Peyer's patch (tissue), 4 donors: ENCODE measurements at regions not wholly inside any gene's neighbourhood (a gene's known extent, or its start where the extent isn't known, plus 50 kb on each side); places are given as distances from the start of the nearest gene placed in this dataset.

Source experiments
- DNase-seq, 3 donors: peaks; one replicate each; pipeline ENCODE4 v3.0.0-alpha.2; 2017 to 2019
- H3K27ac ChIP-seq, 4 donors: fragments of 200-600 bp; sonication (generic); one replicate each; pipeline ENCODE4 v1.5.1; 2016 to 2019
- H3K27me3 ChIP-seq, 2 donors: fragments of 200-600 bp; sonication (generic); one replicate each; pipeline ENCODE4 v1.5.1; 2019
- H3K36me3 ChIP-seq, 3 donors: fragments of 200-600 bp; sonication (generic); one replicate each; pipeline ENCODE4 v1.5.1; 2016 to 2019
- H3K4me1 ChIP-seq, 4 donors: fragments of 200-600 bp; sonication (generic); one replicate each; pipeline ENCODE4 v1.5.1; 2016 to 2019
- H3K4me3 ChIP-seq, 4 donors: fragments of 200-600 bp; sonication (generic); 1 replicate in 3 of 4; 2 replicates in 1 of 4; pipeline ENCODE4 v1.5.1; 2016 to 2019; ENCODE audit warnings: mild to moderate bottlenecking in 1 of 4
- H3K9me3 ChIP-seq, 4 donors: fragments of 200-600 bp; sonication (generic); one replicate each; pipeline ENCODE4 v1.5.1; 2016 to 2019; ENCODE audit warnings: mild to moderate bottlenecking in 1 of 4
- CTCF ChIP-seq, 6 experiments: fragments of 450-650 bp in 4 of 6; fragments of 200-600 bp in 2 of 6; sonication (generic) in 1 of 6; IDR thresholded peaks; one replicate each; pipeline ENCODE4 v1.5.1; 2017 to 2019; ENCODE audit warnings: antibody characterized with exemption in 6 of 6, mild to moderate bottlenecking in 3 of 6, moderate library complexity in 1 of 6
- POLR2A ChIP-seq, 2 donors: fragments of 450-650 bp; IDR thresholded peaks; one replicate each; pipeline ENCODE4 v1.5.1; 2017; ENCODE audit warnings: antibody characterized with exemption in 2 of 2, mild to moderate bottlenecking in 2 of 2, moderate library complexity in 2 of 2

DNA sequence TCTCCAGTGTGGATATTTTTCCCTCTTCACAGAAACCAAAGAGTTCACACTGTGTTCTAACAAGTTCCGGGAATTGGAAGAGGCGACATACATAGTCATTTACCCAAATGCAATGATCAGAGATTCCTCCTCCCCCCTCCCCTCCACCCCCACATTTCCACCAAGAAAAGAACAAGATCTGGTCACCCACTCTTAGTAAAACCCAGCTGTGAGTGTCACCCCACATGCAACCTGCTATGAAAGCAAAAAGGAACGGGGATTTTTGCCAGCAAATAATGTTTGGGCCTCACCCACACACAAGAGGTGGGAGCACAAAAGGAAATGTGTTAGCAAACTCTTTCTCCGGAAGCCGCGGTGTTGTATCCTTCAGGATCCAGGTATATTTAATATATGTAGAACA is 745.0 kb upstream of the AUTS2 start:
- H3K9me3 ChIP-seq = no peaks in the 10 kb centered on the region
- no peak for TF ChIP-seq POLR2A (IDR thresholded peaks at IDR 0.05)
- H3K27ac ChIP-seq = no peak overlapping the region
- no peak overlapping the region for H3K4me3 ChIP-seq
- no peaks in the 10 kb centered on the region for H3K4me1 ChIP-seq
- H3K27me3 ChIP-seq = no peaks in the 10 kb centered on the region
- no peaks in the 10 kb centered on the region for H3K36me3 ChIP-seq
- DNase-seq = no peak

GRCh38 chr7:68857571-68857970 is 740.7 kb upstream of the AUTS2 start:
- H3K4me1 ChIP-seq = no peaks in the 10 kb centered on the region
- no peak for TF ChIP-seq POLR2A (IDR thresholded peaks at IDR 0.05)
- no peak for DNase-seq
- H3K9me3 ChIP-seq = no peaks in the 10 kb centered on the region
- no peaks in the 10 kb centered on the region for H3K27me3 ChIP-seq
- no peaks in the 10 kb centered on the region for H3K36me3 ChIP-seq
- H3K27ac ChIP-seq = no peak overlapping the region
- no peak overlapping the region for H3K4me3 ChIP-seq

DNA sequence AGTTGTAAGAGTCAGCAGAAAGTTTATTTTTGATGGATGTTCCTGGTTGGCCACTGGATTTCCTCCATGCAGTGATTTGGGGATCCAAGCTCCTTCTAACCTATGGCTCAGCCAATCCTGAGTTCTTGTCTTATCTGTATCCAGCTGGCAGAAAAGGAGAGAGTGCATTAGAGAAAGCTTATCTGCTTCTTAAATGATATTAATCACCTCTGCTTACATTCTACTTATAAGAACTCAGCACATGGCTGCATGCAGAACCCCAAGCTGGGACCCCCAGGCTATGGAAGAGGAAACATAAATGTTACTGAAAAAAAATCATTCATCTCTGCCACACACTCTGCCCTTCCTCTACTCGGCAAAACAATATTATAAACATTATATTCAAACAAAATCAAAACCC is 739.8 kb upstream of the AUTS2 start:
- no peak for DNase-seq
- H3K4me3 ChIP-seq = no peak overlapping the region
- H3K9me3 ChIP-seq = no peaks in the 10 kb centered on the region
- no peak overlapping the region for H3K27ac ChIP-seq
- no peaks in the 10 kb centered on the region for H3K36me3 ChIP-seq
- H3K27me3 ChIP-seq = no peaks in the 10 kb centered on the region
- no peaks in the 10 kb centered on the region for H3K4me1 ChIP-seq
- TF ChIP-seq CTCF (IDR thresholded peaks at IDR 0.05) (no peak), POLR2A (IDR thresholded peaks at IDR 0.05) (no peak)

DNA sequence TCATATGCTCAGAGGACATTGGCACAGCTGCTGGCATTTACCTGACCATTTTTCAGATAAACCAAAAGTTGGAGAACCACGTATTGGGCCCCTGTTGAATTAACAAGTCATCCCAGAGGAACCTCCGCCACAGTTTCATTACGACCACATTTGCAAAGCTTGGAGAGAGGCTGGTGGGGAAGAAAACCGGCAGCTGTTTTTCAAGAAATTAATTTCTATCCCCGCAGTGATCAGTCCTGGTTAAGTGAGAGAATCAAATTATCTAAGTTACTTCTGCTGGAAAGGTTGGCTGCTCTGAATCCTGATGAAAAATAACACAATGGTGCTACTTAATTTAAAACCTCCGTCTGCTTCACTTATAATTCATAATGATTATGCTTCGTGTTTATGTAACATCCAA is 737.1 kb upstream of the AUTS2 start:
- TF ChIP-seq CTCF (IDR thresholded peaks at IDR 0.05) = no peak
- TF ChIP-seq POLR2A (IDR thresholded peaks at IDR 0.05) = no peak
- H3K9me3 ChIP-seq = no peaks in the 10 kb centered on the region
- H3K27me3 ChIP-seq = no peaks in the 10 kb centered on the region
- no peak for DNase-seq
- H3K4me3 ChIP-seq = no peak overlapping the region
- H3K27ac ChIP-seq = no peak overlapping the region
- H3K36me3 ChIP-seq = no peaks in the 10 kb centered on the region
- H3K4me1 ChIP-seq = no peaks in the 10 kb centered on the region

DNA sequence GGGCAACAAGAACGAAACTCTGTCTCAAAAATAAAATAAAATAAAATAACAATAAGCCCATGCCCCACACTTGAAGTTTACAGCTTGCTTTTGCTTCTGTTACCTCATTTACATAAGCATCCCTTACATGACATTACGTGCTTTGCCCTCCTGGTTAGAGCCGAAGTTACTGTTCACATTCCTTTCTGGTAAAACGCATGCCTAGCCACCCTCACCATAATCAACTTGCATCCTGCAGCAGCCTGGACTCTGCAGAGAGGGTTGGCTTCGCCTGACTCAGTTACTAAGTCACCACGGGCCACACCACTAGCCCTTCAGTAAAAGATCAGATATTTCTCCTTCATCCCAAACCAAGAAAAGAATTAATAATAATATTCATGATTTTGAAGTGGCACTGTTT is 736.0 kb upstream of the AUTS2 start:
- Histone ChIP-seq H3K4me1 (no peaks in the 10 kb centered on the region), H3K27me3 (no peaks in the 10 kb centered on the region), H3K4me3 (no peak overlapping the region), H3K9me3 (no peaks in the 10 kb centered on the region), H3K27ac (no peak overlapping the region), H3K36me3 (no peaks in the 10 kb centered on the region)
- DNase-seq = no peak
- TF ChIP-seq POLR2A (IDR thresholded peaks at IDR 0.05) = no peak

- H3K27me3 ChIP-seq = no peaks in the 10 kb centered on the region
- TF ChIP-seq CTCF (IDR thresholded peaks at IDR 0.05) = no peak
- TF ChIP-seq POLR2A (IDR thresholded peaks at IDR 0.05) = no peak
- no peaks in the 10 kb centered on the region for H3K9me3 ChIP-seq
- no peaks in the 10 kb centered on the region for H3K36me3 ChIP-seq
- H3K27ac ChIP-seq = no peak overlapping the region
- no peak overlapping the region for H3K4me3 ChIP-seq
- DNase-seq = no peak
- no peaks in the 10 kb centered on the region for H3K4me1 ChIP-seq
Measured at GRCh38 chr7:68862736-68863135, 735.5 kb upstream of the AUTS2 start.

DNA sequence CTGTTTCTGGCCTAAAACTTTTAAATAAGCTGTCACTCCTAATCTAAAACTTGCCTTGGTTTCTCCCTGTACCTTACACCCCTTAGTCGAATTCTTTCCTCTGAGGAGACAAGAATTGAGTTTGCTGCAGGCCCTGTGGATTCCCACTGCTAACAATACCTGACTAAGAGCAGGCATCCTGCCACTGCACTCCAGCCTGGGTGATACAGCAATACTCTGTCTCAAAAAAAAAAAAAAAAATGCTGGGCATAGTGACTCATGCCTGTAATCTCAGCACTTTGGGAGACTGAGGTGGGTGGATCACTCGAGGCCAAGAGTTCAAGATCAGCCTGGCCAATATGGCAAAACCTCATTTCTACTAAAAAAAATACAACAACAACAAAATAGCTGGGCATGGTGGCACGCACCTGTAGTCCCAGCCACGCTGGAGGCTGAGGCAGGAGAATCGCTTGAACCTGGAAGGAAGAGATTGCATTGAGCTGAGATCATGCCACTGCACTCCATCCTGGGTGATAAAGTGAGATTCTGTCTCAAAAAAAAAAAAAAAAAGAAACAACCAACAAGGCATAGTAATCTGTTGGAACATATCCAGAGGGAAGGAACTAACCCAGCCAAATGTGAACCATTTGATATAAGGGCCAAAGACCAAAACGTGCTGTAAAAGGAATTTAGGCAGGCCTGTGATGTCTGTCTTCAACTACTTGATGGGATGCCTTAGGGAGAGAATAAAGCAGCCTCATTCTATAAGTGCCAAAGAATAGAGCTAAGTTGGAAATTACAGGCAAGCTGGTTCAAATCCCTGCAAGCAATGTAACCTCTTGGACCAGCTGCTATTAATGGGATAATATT is 732.7 kb upstream of the AUTS2 start:
- Histone ChIP-seq H3K27ac (no peak overlapping the region), H3K36me3 (no peaks in the 10 kb centered on the region), H3K4me1 (no peaks in the 10 kb centered on the region), H3K4me3 (no peak overlapping the region), H3K27me3 (no peaks in the 10 kb centered on the region), H3K9me3 (no peaks in the 10 kb centered on the region)
- DNase-seq = no peak
- TF ChIP-seq POLR2A (IDR thresholded peaks at IDR 0.05) (no peak), CTCF (IDR thresholded peaks at IDR 0.05) (no peak)
